Hepatocyte (in vitro differentiated cells): ENCODE measurements at regions not wholly inside any gene's neighbourhood (a gene's known extent, or its start where the extent isn't known, plus 50 kb on each side); places are given as distances from the start of the nearest gene placed in this dataset.

Experiments used
- DNase-seq: peaks from one replicate; pipeline ENCODE4 v3.0.0-alpha.2; 2016; ENCODE audit warnings: low spot score
- H2AFZ ChIP-seq: fragments of 200-600 bp; sonication (generic); 2 replicates; pipeline ENCODE4 v1.6.0; 2016; ENCODE audit warnings: antibody characterized with exemption, mild to moderate bottlenecking
- H3K27ac ChIP-seq: fragments of 200-600 bp; sonication (generic); 2 replicates; pipeline ENCODE4 v1.5.1; 2016; ENCODE audit warnings: mild to moderate bottlenecking
- H3K27me3 ChIP-seq: fragments of 200-600 bp; sonication (generic); 2 replicates; pipeline ENCODE4 v1.6.1; 2016
- H3K36me3 ChIP-seq: fragments of 200-600 bp; sonication (generic); replicated peaks from 2 replicates; pipeline ENCODE4 v1.5.1; 2016; ENCODE audit warnings: low read depth; ENCODE audit not compliant: insufficient read depth
- H3K4me1 ChIP-seq: fragments of 200-600 bp; sonication (generic); 2 replicates; pipeline ENCODE4 v1.5.1; 2016; ENCODE audit warnings: mild to moderate bottlenecking, moderate library complexity; ENCODE audit not compliant: insufficient read depth
- H3K4me2 ChIP-seq: fragments of 200-600 bp; sonication (generic); 2 replicates; pipeline ENCODE4 v1.6.0; 2016
- H3K4me3 ChIP-seq: fragments of 200-600 bp; sonication (generic); 2 replicates; pipeline ENCODE4 v1.5.1; 2016; ENCODE audit warnings: mild to moderate bottlenecking
- H3K79me2 ChIP-seq: fragments of 200-600 bp; sonication (generic); 2 replicates; pipeline ENCODE4 v1.6.0; 2017; ENCODE audit warnings: mild to moderate bottlenecking
- H3K9me2 ChIP-seq: fragments of 200-600 bp; sonication (generic); replicated peaks from 2 replicates; pipeline ENCODE4 v1.6.0; 2017; ENCODE audit warnings: mild to moderate bottlenecking; ENCODE audit not compliant: insufficient read depth
- H3K9me3 ChIP-seq: fragments of 200-600 bp; sonication (generic); 2 replicates; pipeline ENCODE4 v1.5.1; 2016; ENCODE audit warnings: low read depth, mild to moderate bottlenecking
- H4K20me1 ChIP-seq: fragments of 200-600 bp; sonication (generic); 2 replicates; pipeline ENCODE4 v1.6.0; 2016; ENCODE audit warnings: mild to moderate bottlenecking; ENCODE audit not compliant: insufficient read depth, poor library complexity, severe bottlenecking
- EZH2 ChIP-seq: fragments of 200-600 bp; sonication (generic); IDR thresholded peaks from 2 replicates; pipeline ENCODE4 v1.6.1; 2016; ENCODE audit warnings: antibody characterized with exemption, mild to moderate bottlenecking, borderline replicate concordance
- EZH2phosphoT487 ChIP-seq: fragments of 200-600 bp; sonication (generic); IDR thresholded peaks from one replicate; pipeline ENCODE4 v1.6.1; 2018; ENCODE audit warnings: antibody characterized with exemption, mild to moderate bottlenecking, low read depth, moderate library complexity; ENCODE audit not compliant: unreplicated experiment, severe bottlenecking
- WGBS: methylation state at CpG from one replicate; pipeline ENCODE4 v1.1.6; 2016; ENCODE audit warnings: low lambda C conversion rate; ENCODE audit errors: missing lambda C conversion rate; 5-methylcytosine and 5-hydroxymethylcytosine counted together
- TF ChIP-seq, protein P1 (sequence below): fragments of 200-600 bp; sonication (generic); IDR thresholded peaks from 2 replicates; pipeline ENCODE4 v1.5.1; 2016; ENCODE audit warnings: antibody characterized with exemption, mild to moderate bottlenecking; ENCODE audit not compliant: poor library complexity

DNA sequence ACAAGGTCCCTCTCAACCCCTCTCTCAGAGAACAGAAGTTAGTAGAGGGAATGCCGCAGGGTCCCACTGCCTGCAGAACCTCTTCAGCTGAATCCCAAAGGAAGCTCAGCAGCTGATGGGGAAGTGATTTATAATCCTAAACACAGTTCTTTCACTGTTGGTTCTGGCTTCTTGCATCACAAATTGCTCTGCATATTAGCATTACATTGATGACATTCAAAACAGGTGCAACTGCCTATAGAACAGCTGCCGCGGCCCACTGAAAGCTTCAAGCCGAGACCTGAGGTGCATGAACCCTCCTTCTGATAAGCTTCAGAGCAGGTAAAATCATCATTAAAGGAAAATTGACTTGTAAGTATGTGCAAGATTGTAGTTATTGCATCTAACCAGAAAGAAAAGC is 75.2 kb upstream of the KIRREL3 start:
- H3K4me2 ChIP-seq: no peak overlapping the region
- H3K79me2 ChIP-seq: no peaks in the 10 kb centered on the region
- no peaks in the 10 kb centered on the region for H3K9me2 ChIP-seq
- H4K20me1 ChIP-seq: no peaks in the 10 kb centered on the region
- TF ChIP-seq EZH2phosphoT487: no peak
- TF ChIP-seq EZH2: no peak
- TF ChIP-seq, protein P1, sequence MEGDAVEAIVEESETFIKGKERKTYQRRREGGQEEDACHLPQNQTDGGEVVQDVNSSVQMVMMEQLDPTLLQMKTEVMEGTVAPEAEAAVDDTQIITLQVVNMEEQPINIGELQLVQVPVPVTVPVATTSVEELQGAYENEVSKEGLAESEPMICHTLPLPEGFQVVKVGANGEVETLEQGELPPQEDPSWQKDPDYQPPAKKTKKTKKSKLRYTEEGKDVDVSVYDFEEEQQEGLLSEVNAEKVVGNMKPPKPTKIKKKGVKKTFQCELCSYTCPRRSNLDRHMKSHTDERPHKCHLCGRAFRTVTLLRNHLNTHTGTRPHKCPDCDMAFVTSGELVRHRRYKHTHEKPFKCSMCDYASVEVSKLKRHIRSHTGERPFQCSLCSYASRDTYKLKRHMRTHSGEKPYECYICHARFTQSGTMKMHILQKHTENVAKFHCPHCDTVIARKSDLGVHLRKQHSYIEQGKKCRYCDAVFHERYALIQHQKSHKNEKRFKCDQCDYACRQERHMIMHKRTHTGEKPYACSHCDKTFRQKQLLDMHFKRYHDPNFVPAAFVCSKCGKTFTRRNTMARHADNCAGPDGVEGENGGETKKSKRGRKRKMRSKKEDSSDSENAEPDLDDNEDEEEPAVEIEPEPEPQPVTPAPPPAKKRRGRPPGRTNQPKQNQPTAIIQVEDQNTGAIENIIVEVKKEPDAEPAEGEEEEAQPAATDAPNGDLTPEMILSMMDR: no peak
- WGBS: 93% methylated on average over 4 of the region's 4 CpGs
- no peaks in the 10 kb centered on the region for H3K4me1 ChIP-seq
- H3K36me3 ChIP-seq: no peaks in the 10 kb centered on the region
- no peak overlapping the region for H3K27ac ChIP-seq
- H3K27me3 ChIP-seq: peaks cover 23% of the 10 kb centered on the region
- DNase-seq: no peak
- no peak overlapping the region for H3K4me3 ChIP-seq
- H3K9me3 ChIP-seq: no peaks in the 10 kb centered on the region
- H2AFZ ChIP-seq: no peak overlapping the region

DNA sequence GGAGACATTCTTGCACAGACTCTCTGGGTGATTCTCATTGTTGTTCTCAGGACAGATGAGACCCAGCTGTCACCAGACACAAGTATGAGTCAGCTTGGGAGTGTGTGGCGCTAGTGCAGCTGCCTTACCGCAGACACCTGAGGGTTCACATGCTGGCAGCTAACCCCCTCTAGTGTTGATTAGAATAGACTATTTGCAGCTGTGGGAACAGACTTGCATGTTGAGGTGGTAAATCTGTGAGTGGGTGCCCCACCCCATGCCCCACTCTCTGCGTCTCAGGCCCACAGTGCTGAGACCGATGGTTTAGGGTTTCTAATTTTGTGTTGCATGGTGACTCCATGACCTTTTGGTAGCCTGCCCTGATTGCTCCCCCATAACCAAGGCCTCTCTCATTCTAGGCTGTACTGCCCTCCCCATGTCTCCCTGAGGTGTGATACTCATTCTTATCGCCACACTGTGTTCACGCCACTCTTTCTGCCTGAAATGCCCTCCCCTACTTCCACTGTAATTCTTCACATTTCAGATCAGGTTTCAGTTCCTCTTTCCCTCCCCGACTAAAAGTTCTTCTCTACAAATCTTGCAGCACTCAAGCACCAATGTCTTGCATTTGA is 73.7 kb upstream of the KIRREL3 start:
- H3K9me3 ChIP-seq: no peaks in the 10 kb centered on the region
- no peak overlapping the region for H3K4me2 ChIP-seq
- no peaks in the 10 kb centered on the region for H3K9me2 ChIP-seq
- no peaks in the 10 kb centered on the region for H3K4me1 ChIP-seq
- TF ChIP-seq, protein P1: peak; percentile 44
- no peak for TF ChIP-seq EZH2phosphoT487
- DNase-seq: peak; percentile 70
- WGBS: 63% methylated on average over 7 of the region's 7 CpGs
- H3K79me2 ChIP-seq: no peaks in the 10 kb centered on the region
- no peak overlapping the region for H2AFZ ChIP-seq
- no peak overlapping the region for H3K27ac ChIP-seq
- H4K20me1 ChIP-seq: no peaks in the 10 kb centered on the region
- peaks cover 23% of the 10 kb centered on the region for H3K27me3 ChIP-seq
- H3K4me3 ChIP-seq: no peak overlapping the region
- H3K36me3 ChIP-seq: no peaks in the 10 kb centered on the region

DNA sequence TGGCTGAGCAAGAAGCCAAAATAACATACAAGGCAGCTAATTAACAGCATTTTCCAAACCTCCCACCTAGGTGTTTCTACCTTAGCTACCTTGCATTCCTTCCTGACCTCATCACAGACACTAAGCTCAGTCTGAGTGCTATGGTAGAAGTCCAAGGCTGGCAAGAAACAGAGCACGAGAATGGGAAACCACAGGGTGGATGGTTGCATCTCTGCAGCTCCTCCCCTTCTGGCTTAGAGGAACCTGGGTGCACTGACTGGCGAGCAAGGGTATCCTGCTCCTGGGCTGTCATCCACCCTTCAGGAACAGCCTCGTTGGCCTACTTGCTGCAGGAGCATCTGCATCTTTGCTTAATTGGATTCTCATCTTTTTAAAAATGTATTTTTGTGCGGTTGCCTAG is 73.1 kb upstream of the KIRREL3 start:
- no peak for TF ChIP-seq EZH2
- TF ChIP-seq EZH2phosphoT487: no peak
- TF ChIP-seq, protein P1: no peak

DNA sequence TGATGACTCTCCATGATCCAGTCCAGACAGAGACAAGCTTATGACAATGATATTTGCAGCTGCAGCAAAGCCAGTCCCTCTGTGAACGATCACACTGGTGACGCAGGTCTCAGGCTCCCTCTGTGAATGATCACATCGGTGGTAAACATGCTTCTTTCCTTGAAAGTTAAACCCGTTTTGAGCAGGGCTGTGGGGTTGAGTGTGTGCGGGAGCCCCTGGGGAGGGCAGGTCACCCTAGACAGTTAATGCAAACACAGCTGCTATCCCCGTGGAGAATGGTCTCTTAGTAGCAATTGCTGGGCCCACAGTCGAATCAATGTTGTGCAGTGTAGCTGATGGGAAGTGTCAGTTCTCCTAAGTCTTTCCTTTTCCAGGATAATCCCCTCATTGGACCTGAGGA is 71.0 kb upstream of the KIRREL3 start:
- TF ChIP-seq EZH2phosphoT487 (no peak), EZH2 (no peak)
- TF ChIP-seq, protein P1: no peak

More for the DNA sequence above, 73.1 kb upstream of the KIRREL3 start:
- Histone ChIP-seq H3K27ac (no peak overlapping the region), H2AFZ (no peak overlapping the region), H3K9me2 (no peaks in the 10 kb centered on the region), H3K27me3 (peaks cover 23% of the 10 kb centered on the region), H3K4me2 (no peak overlapping the region), H3K4me1 (no peaks in the 10 kb centered on the region), H3K36me3 (no peaks in the 10 kb centered on the region), H3K4me3 (no peak overlapping the region), H3K9me3 (no peaks in the 10 kb centered on the region), H3K79me2 (no peaks in the 10 kb centered on the region), H4K20me1 (no peaks in the 10 kb centered on the region)
- WGBS: 74% methylated on average over 4 of the region's 4 CpGs
- no peak for DNase-seq

More for the DNA sequence above, 71.0 kb upstream of the KIRREL3 start:
- no peaks in the 10 kb centered on the region for H3K9me2 ChIP-seq
- H3K79me2 ChIP-seq: no peaks in the 10 kb centered on the region
- no peaks in the 10 kb centered on the region for H3K4me1 ChIP-seq
- no peak overlapping the region for H3K27ac ChIP-seq
- H4K20me1 ChIP-seq: no peaks in the 10 kb centered on the region
- no peak for DNase-seq
- H3K4me3 ChIP-seq: no peak overlapping the region
- no peak overlapping the region for H2AFZ ChIP-seq
- no peaks in the 10 kb centered on the region for H3K9me3 ChIP-seq
- 77% methylated on average over 7 of the region's 7 CpGs for WGBS
- H3K36me3 ChIP-seq: no peaks in the 10 kb centered on the region
- no peak overlapping the region for H3K4me2 ChIP-seq
- H3K27me3 ChIP-seq: peaks cover 23% of the 10 kb centered on the region
